Osteoblast (primary cell): ENCODE measurements at regions not wholly inside any gene's neighbourhood (a gene's known extent, or its start where the extent isn't known, plus 50 kb on each side); places are given as distances from the start of the nearest gene placed in this dataset.

Source experiments
- DNase-seq: peaks from one replicate; pipeline ENCODE4 v3.0.0; 2011; ENCODE audit warnings: low spot score, mixed read lengths; ENCODE audit not compliant: insufficient read length; ENCODE audit errors: missing footprints
- H2AFZ ChIP-seq: 2 replicates; pipeline ENCODE4 v1.6.0; 2011; ENCODE audit warnings: mild to moderate bottlenecking, low read length
- H3K27ac ChIP-seq: 2 replicates; pipeline ENCODE4 v1.5.1; 2011; ENCODE audit warnings: mild to moderate bottlenecking, low read depth, low read length, moderate library complexity
- H3K27me3 ChIP-seq: 2 replicates; pipeline ENCODE4 v1.6.0; 2012; ENCODE audit warnings: mild to moderate bottlenecking, control low read depth, inconsistent platforms, low read length, moderate library complexity; ENCODE audit not compliant: insufficient read depth
- H3K36me3 ChIP-seq: 2 replicates; pipeline ENCODE4 v1.5.1; 2011; ENCODE audit warnings: mild to moderate bottlenecking, low read length, control low read depth, moderate library complexity; ENCODE audit not compliant: insufficient read depth
- H3K4me1 ChIP-seq: 2 replicates; pipeline ENCODE4 v1.5.1; 2011; ENCODE audit warnings: mild to moderate bottlenecking, low read length, control low read depth, moderate library complexity; ENCODE audit not compliant: insufficient read depth
- H3K4me2 ChIP-seq: 2 replicates; pipeline ENCODE4 v1.6.0; 2011; ENCODE audit warnings: mild to moderate bottlenecking, low read length; ENCODE audit not compliant: insufficient read depth
- H3K4me3 ChIP-seq: fragments of 200-600 bp; sonication (generic); 3 replicates; pipeline ENCODE4 v1.5.1; 2012; ENCODE audit warnings: mild to moderate bottlenecking, low read length, inconsistent platforms; ENCODE audit not compliant: insufficient read depth
- H3K79me2 ChIP-seq: 2 replicates; pipeline ENCODE4 v1.6.0; 2012; ENCODE audit warnings: mild to moderate bottlenecking, low read length, control low read depth, inconsistent platforms; ENCODE audit not compliant: insufficient read depth
- H3K9me3 ChIP-seq: 2 replicates; pipeline ENCODE4 v1.5.1; 2011; ENCODE audit warnings: low read depth, low read length, control low read depth
- H4K20me1 ChIP-seq: 2 replicates; pipeline ENCODE4 v1.6.0; 2012; ENCODE audit warnings: mild to moderate bottlenecking, low read length, control low read depth; ENCODE audit not compliant: insufficient read depth
- CTCF ChIP-seq: IDR thresholded peaks from 2 replicates; pipeline ENCODE4 v1.5.1; 2011; ENCODE audit warnings: mild to moderate bottlenecking, low read depth, low read length, moderate library complexity; ENCODE audit errors: extremely low read depth

GRCh38 chr13:40109351-40109844 lies 453.9 kb downstream of the COG6 start:
- peak overlapping the region; percentile 95 for H3K27ac ChIP-seq
- H3K4me3 ChIP-seq: peak overlapping the region; percentile 60
- TF ChIP-seq CTCF: no peak
- no peaks in the 10 kb centered on the region for H3K36me3 ChIP-seq
- no peaks in the 10 kb centered on the region for H3K27me3 ChIP-seq
- peak; percentile 84 for DNase-seq
- no peaks in the 10 kb centered on the region for H3K9me3 ChIP-seq
- peaks cover 15% of the 10 kb centered on the region for H3K4me1 ChIP-seq
- no peaks in the 10 kb centered on the region for H4K20me1 ChIP-seq
- peak overlapping the region; percentile 72 for H2AFZ ChIP-seq
- H3K4me2 ChIP-seq: peak overlapping the region; percentile 82
- no peaks in the 10 kb centered on the region for H3K79me2 ChIP-seq

GRCh38 chr13:40113643-40114304 lies 458.3 kb downstream of the COG6 start:
- DNase-seq: no peak
- no peaks in the 10 kb centered on the region for H3K79me2 ChIP-seq
- TF ChIP-seq CTCF: no peak

GRCh38 chr13:40114305-40114896 lies 458.9 kb downstream of the COG6 start:
- Histone ChIP-seq H3K79me2 (no peaks in the 10 kb centered on the region), H3K4me2 (no peak overlapping the region), H3K4me1 (peaks cover 21% of the 10 kb centered on the region), H3K9me3 (no peaks in the 10 kb centered on the region), H2AFZ (no peak overlapping the region), H4K20me1 (no peaks in the 10 kb centered on the region), H3K36me3 (no peaks in the 10 kb centered on the region), H3K27ac (no peak overlapping the region), H3K4me3 (no peak overlapping the region), H3K27me3 (no peaks in the 10 kb centered on the region)
- DNase-seq: no peak
- no peak for TF ChIP-seq CTCF

More at GRCh38 chr13:40113643-40114304, 458.3 kb downstream of the COG6 start:
- Histone ChIP-seq H3K27me3 (no peaks in the 10 kb centered on the region), H3K9me3 (no peaks in the 10 kb centered on the region), H3K4me3 (no peak overlapping the region), H3K36me3 (no peaks in the 10 kb centered on the region), H4K20me1 (no peaks in the 10 kb centered on the region), H3K27ac (no peak overlapping the region), H3K4me1 (peaks cover 26% of the 10 kb centered on the region), H3K4me2 (no peak overlapping the region), H2AFZ (no peak overlapping the region)

- H3K4me2 ChIP-seq: no peak overlapping the region
- no peak overlapping the region for H3K4me3 ChIP-seq
- H3K36me3 ChIP-seq: no peaks in the 10 kb centered on the region
- H3K4me1 ChIP-seq: peaks cover 14% of the 10 kb centered on the region
- peak overlapping the region; percentile 53 for H3K27ac ChIP-seq
- H3K79me2 ChIP-seq: no peaks in the 10 kb centered on the region
- no peaks in the 10 kb centered on the region for H3K27me3 ChIP-seq
- TF ChIP-seq CTCF: no peak
- no peak for DNase-seq
- peak overlapping the region; percentile 0 for H2AFZ ChIP-seq
- no peaks in the 10 kb centered on the region for H3K9me3 ChIP-seq
- H4K20me1 ChIP-seq: no peaks in the 10 kb centered on the region
These were observed 460.0 kb downstream of the COG6 start for GRCh38 chr13:40115426-40115825.
